NB4 (cell line): ENCODE measurements at regions not wholly inside any gene's neighbourhood (a gene's known extent, or its start where the extent isn't known, plus 50 kb on each side); places are given as distances from the start of the nearest gene placed in this dataset.

Experiments used
- DNase-seq: peaks from one replicate; pipeline ENCODE4 v3.0.0; 2010; ENCODE audit warnings: low read depth
- H3K4me3 ChIP-seq: one replicate; pipeline ENCODE4 v1.5.1; 2011; ENCODE audit warnings: mild to moderate bottlenecking, low read depth, low read length, moderate library complexity
- CTCF ChIP-seq: IDR thresholded peaks from one replicate; pipeline ENCODE4 v1.5.1; 2012; ENCODE audit warnings: low read depth, low read length
- MAX ChIP-seq: IDR thresholded peaks from 2 replicates; pipeline ENCODE4 v1.6.1; 2011; ENCODE audit warnings: low read depth, low read length
- MYC ChIP-seq: IDR thresholded peaks from 2 replicates; pipeline ENCODE4 v1.6.1; 2011; ENCODE audit warnings: low read depth, low read length
- POLR2A ChIP-seq: IDR thresholded peaks from 2 replicates; pipeline ENCODE4 v1.6.1; 2011; ENCODE audit warnings: mild to moderate bottlenecking; ENCODE audit not compliant: insufficient read length; ENCODE audit errors: extremely low read depth

GRCh38 chr6:120711255-120711654 lies 623.0 kb downstream of the TBC1D32 start:
- DNase-seq: no peak
- TF ChIP-seq CTCF: no peak
- no peak for TF ChIP-seq MYC
- no peak for TF ChIP-seq POLR2A
- TF ChIP-seq MAX: no peak
- H3K4me3 ChIP-seq: no peak overlapping the region

- DNase-seq: no peak
- H3K4me3 ChIP-seq: no peak overlapping the region
- TF ChIP-seq MAX: no peak
- no peak for TF ChIP-seq CTCF
- TF ChIP-seq MYC: no peak
- TF ChIP-seq POLR2A: no peak
These were observed 634.3 kb downstream of the TBC1D32 start for GRCh38 chr6:120700001-120700400.

- H3K4me3 ChIP-seq: no peak overlapping the region
- DNase-seq: no peak
- TF ChIP-seq MAX (no peak), CTCF (no peak), POLR2A (no peak), MYC (no peak)
These were observed 647.8 kb downstream of the TBC1D32 start for GRCh38 chr6:120686492-120686891.

GRCh38 chr6:120682145-120682544 lies 652.1 kb downstream of the TBC1D32 start:
- DNase-seq: no peak
- no peak overlapping the region for H3K4me3 ChIP-seq
- TF ChIP-seq POLR2A (no peak), CTCF (no peak), MAX (no peak), MYC (no peak)

DNA sequence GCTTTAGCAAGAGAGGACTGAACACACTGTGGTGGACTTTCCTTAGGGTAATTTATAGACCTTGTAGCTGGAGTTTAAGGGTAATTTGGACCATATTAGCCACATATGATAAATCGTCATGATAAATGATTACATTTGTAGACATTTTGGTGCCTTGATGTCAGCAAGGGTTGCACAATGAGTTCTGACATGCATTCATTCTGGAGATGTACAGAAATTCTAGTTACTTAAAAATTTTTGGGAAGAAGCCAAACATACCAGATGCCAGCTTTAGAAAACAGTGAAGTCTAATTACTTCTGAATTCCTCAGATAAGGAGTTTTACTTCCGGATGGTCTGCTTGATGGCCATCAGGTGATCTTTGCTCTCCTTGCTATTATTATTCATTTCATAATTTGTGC lies 653.1 kb downstream of the TBC1D32 start:
- TF ChIP-seq POLR2A (no peak), MAX (no peak), CTCF (no peak), MYC (no peak)
- DNase-seq: no peak
- H3K4me3 ChIP-seq: no peak overlapping the region

- TF ChIP-seq CTCF (no peak), POLR2A (no peak), MAX (no peak), MYC (no peak)
- DNase-seq: no peak
- H3K4me3 ChIP-seq: no peak overlapping the region
These were observed 658.4 kb downstream of the TBC1D32 start for GRCh38 chr6:120675886-120676285.
